ENCODE measurements at regions not wholly inside any gene's neighbourhood (a gene's known extent, or its start where the extent isn't known, plus 50 kb on each side); places are given as distances from the start of the nearest gene placed in this dataset.
"Not testable (repeated sequence)": the region's sequence is repeated elsewhere in the genome, so short reads cannot be mapped to it uniquely, and the experiment has no call there.

- Histone ChIP-seq H3K36me3 (no peaks in the 10 kb centered on the region), H3K9me3 (no peaks in the 10 kb centered on the region), H3K4me1 (no peaks in the 10 kb centered on the region), H3K27me3 (no peaks in the 10 kb centered on the region), H3K27ac (no peak overlapping the region), H3K4me3 (no peak overlapping the region)
- ATAC-seq (no peak), DNase-seq (no peak)
- TF ChIP-seq CTCF (IDR thresholded peaks at IDR 0.05 in 4 of 5, conservative IDR thresholded peaks at IDR 0.05 in 1 of 5) = no peak
- no peak for TF ChIP-seq POLR2A (IDR thresholded peaks at IDR 0.05)
- intact Hi-C loops (cut with DNase I; ENCODE audit: low total_unique reads) (no loop called here), in situ Hi-C loops (cut with MboI; ENCODE audit: low sequenced_read_pairs in 4 of 4) (no loop called here)
These were observed 293.6 kb upstream of the NDST3 start for GRCh38 chr4:117740736-117741135.

- H3K27ac ChIP-seq; ATAC-seq; intact Hi-C loops (cut with DNase I; ENCODE audit: low total_unique reads); H3K9me3 ChIP-seq; H3K4me3 ChIP-seq; H3K27me3 ChIP-seq; DNase-seq; H3K36me3 ChIP-seq; in situ Hi-C loops (cut with MboI; ENCODE audit: low sequenced_read_pairs in 4 of 4); H3K4me1 ChIP-seq: not testable (repeated sequence)
These were observed 288.9 kb upstream of the NDST3 start for GRCh38 chr4:117745379-117745778.

GRCh38 chr4:117755438-117755837, 278.8 kb upstream of the NDST3 start:
- H3K36me3 ChIP-seq = no peaks in the 10 kb centered on the region
- H3K27me3 ChIP-seq = no peaks in the 10 kb centered on the region
- in situ Hi-C loops (cut with MboI; ENCODE audit: low sequenced_read_pairs in 4 of 4) = no loop called here
- no peaks in the 10 kb centered on the region for H3K9me3 ChIP-seq
- TF ChIP-seq POLR2A (IDR thresholded peaks at IDR 0.05) = no peak
- no peak for TF ChIP-seq CTCF (IDR thresholded peaks at IDR 0.05 in 4 of 5, conservative IDR thresholded peaks at IDR 0.05 in 1 of 5)
- intact Hi-C loops (cut with DNase I; ENCODE audit: low total_unique reads) = no loop called here
- no peak for ATAC-seq
- H3K27ac ChIP-seq = no peak overlapping the region
- no peak overlapping the region for H3K4me3 ChIP-seq
- no peaks in the 10 kb centered on the region for H3K4me1 ChIP-seq
- DNase-seq = no peak

- ATAC-seq = no peak
- in situ Hi-C loops (cut with MboI; ENCODE audit: low sequenced_read_pairs in 4 of 4) = no loop called here
- Histone ChIP-seq H3K9me3 (no peaks in the 10 kb centered on the region), H3K27me3 (no peaks in the 10 kb centered on the region), H3K4me1 (no peaks in the 10 kb centered on the region), H3K36me3 (no peaks in the 10 kb centered on the region), H3K27ac (no peak overlapping the region), H3K4me3 (no peak overlapping the region)
- intact Hi-C loops (cut with DNase I; ENCODE audit: low total_unique reads) = no loop called here
- DNase-seq = no peak
- no peak for TF ChIP-seq POLR2A (IDR thresholded peaks at IDR 0.05)
- TF ChIP-seq CTCF (IDR thresholded peaks at IDR 0.05 in 4 of 5, conservative IDR thresholded peaks at IDR 0.05 in 1 of 5) = no peak
These were observed 265.7 kb upstream of the NDST3 start for GRCh38 chr4:117768610-117769009.

GRCh38 chr4:117770269-117771102, 263.8 kb upstream of the NDST3 start:
- Histone ChIP-seq H3K4me3 (no peak overlapping the region), H3K36me3 (no peaks in the 10 kb centered on the region), H3K27ac (no peak overlapping the region), H3K27me3 (no peaks in the 10 kb centered on the region), H3K4me1 (no peaks in the 10 kb centered on the region), H3K9me3 (no peaks in the 10 kb centered on the region)
- TF ChIP-seq CTCF (IDR thresholded peaks at IDR 0.05 in 4 of 5, conservative IDR thresholded peaks at IDR 0.05 in 1 of 5) (no peak), POLR2A (IDR thresholded peaks at IDR 0.05) (no peak)
- in situ Hi-C loops (cut with MboI; ENCODE audit: low sequenced_read_pairs in 4 of 4) = no loop called here
- no peak for DNase-seq
- intact Hi-C loops (cut with DNase I; ENCODE audit: low total_unique reads) = no loop called here
- ATAC-seq = no peak

Measured in gastrocnemius medialis (tissue), 4 donors.